NT2/D1 (cell line): ENCODE measurements at regions not wholly inside any gene's neighbourhood (a gene's known extent, or its start where the extent isn't known, plus 50 kb on each side); places are given as distances from the start of the nearest gene placed in this dataset.

ENCODE experiments used
- YY1 ChIP-seq: IDR thresholded peaks from 2 replicates; pipeline ENCODE4 v1.6.1; 2011; ENCODE audit not compliant: insufficient read length, insufficient read depth
- ZNF274 ChIP-seq: IDR thresholded peaks from 2 replicates; pipeline ENCODE4 v1.6.1; 2011; ENCODE audit warnings: mild to moderate bottlenecking, low read depth, low read length

- TF ChIP-seq YY1, result no peak
- no peak for TF ChIP-seq ZNF274
Observed at GRCh38 chr2:194327196-194327888, 1329.7 kb upstream of the SLC39A10 start.
